ENCODE measurements at regions not wholly inside any gene's neighbourhood (a gene's known extent, or its start where the extent isn't known, plus 50 kb on each side); places are given as distances from the start of the nearest gene placed in this dataset.

GRCh38 chr3:62956411-62956810 lies 81.2 kb upstream of the CADPS start:
- no peak overlapping the region for H2AFZ ChIP-seq (ENCODE audit: low read depth)
- no peaks in the 10 kb centered on the region for H3K79me2 ChIP-seq (ENCODE audit: insufficient read depth)
- H3K9ac ChIP-seq, result no peak overlapping the region
- H3K9me3 ChIP-seq, result no peaks in the 10 kb centered on the region
- no peaks in the 10 kb centered on the region for H3K4me1 ChIP-seq (ENCODE audit: control insufficient read depth in 1 of 2, insufficient read depth in 2 of 2, low read depth in 1 of 2, low read length in 1 of 2)
- no peak for DNase-seq
- ChIA-PET POLR2A (no interaction called here), CTCF (interaction anchor here (1.0 kb wide), 1 partner anchor 54 kb away, joined by 3 read pairs; no protein-coding TSS in a partner anchor)
- H3K9me2 ChIP-seq, result no peaks in the 10 kb centered on the region
- no peak overlapping the region for H3K27ac ChIP-seq (ENCODE audit: low read depth in 2 of 2, low read length in 1 of 2)
- H3F3A ChIP-seq (replicated peaks; ENCODE audit: insufficient read depth), result no peaks in the 10 kb centered on the region
- H3K4me2 ChIP-seq, result no peak overlapping the region
- no peaks in the 10 kb centered on the region for H3K27me3 ChIP-seq (ENCODE audit: insufficient read depth)
- no peak overlapping the region for H3K4me3 ChIP-seq (ENCODE audit: low read depth in 2 of 2, low read length in 1 of 2)
- 31% methylated on average over 2 of the region's 2 CpGs for WGBS (ENCODE audit: low lambda C conversion rate)
- no peaks in the 10 kb centered on the region for H3K36me3 ChIP-seq (replicated peaks in 1 of 2; ENCODE audit: control insufficient read depth in 1 of 2, insufficient read depth in 2 of 2, low read length in 1 of 2)
- no peaks in the 10 kb centered on the region for H4K20me1 ChIP-seq (ENCODE audit: insufficient read depth)
- TF ChIP-seq RCOR1 (IDR thresholded peaks at IDR 0.05; ENCODE audit: low read length), result no peak
- no peak for TF ChIP-seq USF2 (IDR thresholded peaks at IDR 0.05; ENCODE audit: borderline replicate concordance, low read depth, low read length)
- TF ChIP-seq ELF1 (IDR thresholded peaks at IDR 0.05), result no peak
- TF ChIP-seq PBX3 (IDR thresholded peaks at IDR 0.05), result no peak
- no peak for TF ChIP-seq RFX5 (IDR thresholded peaks at IDR 0.05; ENCODE audit: low read length)
- TF ChIP-seq TAF1 (IDR thresholded peaks at IDR 0.05; ENCODE audit: borderline replicate concordance, low read depth, low read length), result no peak
- TF ChIP-seq MEF2A (IDR thresholded peaks at IDR 0.05; ENCODE audit: borderline replicate concordance, low read depth), result no peak
- no peak for TF ChIP-seq FOXM1 (IDR thresholded peaks at IDR 0.05; ENCODE audit: low read depth)
- TF ChIP-seq CHD2 (IDR thresholded peaks at IDR 0.05; ENCODE audit: low read length, partially characterized antibody), result no peak
- no peak for TF ChIP-seq RAD21 (IDR thresholded peaks at IDR 0.05; ENCODE audit: low read length)
- no peak for TF ChIP-seq IRF3 (IDR thresholded peaks at IDR 0.05; ENCODE audit: low read depth, low read length)
- no peak for TF ChIP-seq REST (IDR thresholded peaks at IDR 0.05; ENCODE audit: low read depth, low read length)
- no peak for TF ChIP-seq NFIC (IDR thresholded peaks at IDR 0.05; ENCODE audit: borderline replicate concordance)

Measured in SK-N-SH (cell line).